ENCODE measurements at regions not wholly inside any gene's neighbourhood (a gene's known extent, or its start where the extent isn't known, plus 50 kb on each side); places are given as distances from the start of the nearest gene placed in this dataset.

DNA sequence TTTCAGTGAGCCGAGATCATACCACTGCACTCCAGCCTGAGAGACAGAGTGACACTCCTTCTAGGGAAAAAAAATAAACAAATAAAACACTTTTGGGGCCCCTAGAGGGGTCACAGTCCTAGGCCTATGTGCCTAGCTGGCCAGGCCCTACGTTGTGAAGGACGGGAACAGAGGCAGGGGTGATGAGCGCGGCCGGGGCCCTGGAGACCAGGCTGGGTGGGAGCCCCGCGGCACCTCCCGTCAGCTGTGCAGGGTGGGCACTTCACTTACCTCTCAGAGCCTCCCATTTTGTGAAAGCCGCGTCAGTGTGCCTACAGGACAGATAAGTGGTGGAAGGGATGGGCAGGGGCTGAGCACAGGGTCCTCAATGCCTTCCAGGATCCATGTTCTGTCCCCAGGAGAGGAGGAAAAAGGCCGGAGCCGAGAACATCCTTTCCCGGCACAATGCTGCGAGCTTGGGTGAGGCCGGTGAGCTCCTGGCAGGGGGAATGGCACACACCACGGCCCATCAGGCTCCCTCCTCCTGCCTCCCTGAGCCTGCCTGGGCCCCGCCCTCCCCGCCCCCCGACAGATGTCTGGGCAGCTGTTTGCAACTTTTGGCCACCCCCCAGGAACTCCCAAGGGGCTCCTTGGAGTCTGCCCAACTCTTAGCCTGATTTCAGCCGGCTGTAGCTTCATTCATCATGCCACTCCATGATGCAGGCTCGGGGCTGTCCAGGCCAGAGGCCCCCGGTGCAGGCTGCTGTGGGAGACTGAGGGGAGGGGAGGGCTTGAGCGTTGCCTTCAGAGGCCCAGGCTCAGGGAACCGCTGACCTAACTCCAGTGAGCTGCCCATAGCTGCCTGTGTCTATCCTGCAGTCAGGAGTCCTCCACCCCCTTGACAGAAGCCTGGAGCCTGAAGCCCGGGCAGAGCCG, 196.5 kb downstream of the TFCP2L1 start:
- no peak for TF ChIP-seq CTCF (conservative IDR thresholded peaks at IDR 0.05)
- TF ChIP-seq ZFX (IDR thresholded peaks at IDR 0.05): no peak

Measured in C4-2B (cell line).